HCT116 (cell line): ENCODE measurements at regions not wholly inside any gene's neighbourhood (a gene's known extent, or its start where the extent isn't known, plus 50 kb on each side); places are given as distances from the start of the nearest gene placed in this dataset.
"Not testable (repeated sequence)": the region's sequence is repeated elsewhere in the genome, so short reads cannot be mapped to it uniquely, and the experiment has no call there.

Experiments
- ATAC-seq: fragments of 200-7000 bp; cut with Tn5 transposase; 2 replicates; pipeline ENCODE4 v1.9.1; 2020; ENCODE audit warnings: mild to moderate bottlenecking, moderate library complexity
- BruUV-seq: library from RNA; stranded (reverse); fragments of 400-500 nt; replicated peaks from 2 replicates; lab custom pipeline; 2021; lab: Mats Ljungman, UMichigan
- CTCF ChIA-PET: fragments of 300-600 bp; sonication (Branson Sonifier 250); formaldehyde crosslinking; loops from one replicate; lab custom pipeline; 2021; ENCODE audit warnings: antibody characterized with exemption; lab: Charles Lee
- POLR2A ChIA-PET: fragments of 300-600, 350-600 bp; sonication (Branson Sonifier 250); formaldehyde crosslinking; loops from one replicate; lab custom pipeline; 2021; ENCODE audit warnings: antibody characterized with exemption; lab: Charles Lee
- RAD21 ChIA-PET, 2 experiments: fragments of 300-600 bp; sonication (Branson Sonifier 250); formaldehyde crosslinking; loops; one replicate each; lab custom pipeline; 2023; ENCODE audit warnings: low total read pairs in 2 of 2; ENCODE audit not compliant: uncharacterized antibody in 2 of 2, unreplicated experiment in 2 of 2, low non-redundant PET in 1 of 2; lab: Charles Lee
- DNase-seq: peaks from one replicate; pipeline ENCODE4 v3.0.0-alpha.2; 2010; ENCODE audit warnings: low read depth, low spot score
- H2AFZ ChIP-seq: fragments of 200-600 bp; shearing (Covaris generic), sonication (generic); 2 replicates; pipeline ENCODE4 v1.6.1; 2017; ENCODE audit warnings: low read depth, mixed run types, mixed read lengths, antibody characterized with exemption, low read length; ENCODE audit not compliant: poor library complexity, severe bottlenecking
- H3K27ac ChIP-seq: 2 replicates; pipeline ENCODE4 v1.5.1; 2012; ENCODE audit warnings: low read depth, low read length
- H3K27me3 ChIP-seq: fragments of 200-600 bp; sonication (generic); 2 replicates; pipeline ENCODE4 v1.6.1; 2016; ENCODE audit warnings: mixed run types, low read length, mixed read lengths; ENCODE audit not compliant: insufficient read depth
- H3K36me3 ChIP-seq, 2 experiments: fragments of 200-500 bp in 1 of 2; fragments of 200-600 bp in 1 of 2; sonication (Bioruptor generic) in 1 of 2; sonication (generic) in 1 of 2; 2 replicates each; pipeline versions ENCODE4 v1.5.1 to v1.6.1; 2014 to 2016; ENCODE audit warnings: low read length in 2 of 2, inconsistent platforms in 1 of 2, mixed read lengths in 1 of 2, mixed run types in 1 of 2; ENCODE audit not compliant: insufficient read depth in 2 of 2, control insufficient read depth in 1 of 2
- H3K4me1 ChIP-seq, 2 experiments: fragments of 200-600 bp in 1 of 2; sonication (generic) in 1 of 2; 2 replicates each; pipeline versions ENCODE4 v1.5.1 to v1.6.1; 2012 to 2017; ENCODE audit warnings: low read length in 2 of 2, inconsistent platforms in 1 of 2, mild to moderate bottlenecking in 1 of 2, mixed read lengths in 1 of 2, mixed run types in 1 of 2, moderate library complexity in 1 of 2; ENCODE audit not compliant: insufficient read depth in 2 of 2, control insufficient read depth in 1 of 2
- H3K4me2 ChIP-seq: fragments of 200-600 bp; sonication (generic); 2 replicates; pipeline ENCODE4 v1.6.1; 2017; ENCODE audit warnings: mixed run types, low read length, mixed read lengths
- H3K4me3 ChIP-seq, 2 experiments: fragments of 200-600 bp in 1 of 2; sonication (generic) in 1 of 2; replicated peaks in 1 of 2; 2 replicates each; pipeline ENCODE4 v1.5.1; 2011 to 2016; ENCODE audit warnings: low read length in 2 of 2, control low read depth in 1 of 2, low read depth in 1 of 2, mild to moderate bottlenecking in 1 of 2, mixed read lengths in 1 of 2, mixed run types in 1 of 2
- H3K79me2 ChIP-seq: fragments of 200-600 bp; sonication (generic); 2 replicates; pipeline ENCODE4 v1.6.1; 2017; ENCODE audit warnings: mild to moderate bottlenecking, mixed run types, low read length, moderate library complexity, mixed read lengths; ENCODE audit not compliant: insufficient read depth
- H3K9ac ChIP-seq: fragments of 200-600 bp; sonication (generic); 2 replicates; pipeline ENCODE4 v1.6.1; 2016; ENCODE audit warnings: low read length, mixed read lengths
- H3K9me2 ChIP-seq: fragments of 200-600 bp; sonication (generic), shearing (Covaris generic); 2 replicates; pipeline ENCODE4 v1.6.1; 2017; ENCODE audit warnings: mixed run types, mild to moderate bottlenecking, moderate library complexity; ENCODE audit not compliant: insufficient read depth
- H3K9me3 ChIP-seq, 2 experiments: fragments of 200-500 bp in 1 of 2; fragments of 200-600 bp in 1 of 2; sonication (Bioruptor generic) in 1 of 2; sonication (generic) in 1 of 2; 2 replicates each; pipeline ENCODE4 v1.6.1; 2014 to 2017; ENCODE audit warnings: low read length in 2 of 2, mixed read lengths in 2 of 2, inconsistent platforms in 1 of 2, low read depth in 1 of 2, mild to moderate bottlenecking in 1 of 2, mixed run types in 1 of 2, moderate library complexity in 1 of 2; ENCODE audit not compliant: control insufficient read depth in 1 of 2, insufficient read depth in 1 of 2
- H4K20me1 ChIP-seq: fragments of 200-600 bp; sonication (generic), shearing (Covaris generic); 2 replicates; pipeline ENCODE4 v1.6.1; 2017; ENCODE audit warnings: mixed run types, mild to moderate bottlenecking, moderate library complexity; ENCODE audit not compliant: insufficient read depth
- EGR1 ChIP-seq: IDR thresholded peaks from 2 replicates; pipeline ENCODE4 v1.6.1; 2012; ENCODE audit warnings: low read depth
- EZH2 ChIP-seq: fragments of 200-600 bp; sonication (generic); IDR thresholded peaks from 2 replicates; pipeline ENCODE4 v1.6.1; 2017; ENCODE audit warnings: antibody characterized with exemption, mixed run types
- EZH2phosphoT487 ChIP-seq: fragments of 200-600 bp; IDR thresholded peaks from 2 replicates; pipeline ENCODE4 v1.6.1; 2018; ENCODE audit warnings: antibody characterized with exemption, borderline replicate concordance
- POLR2AphosphoS5 ChIP-seq: IDR thresholded peaks from 2 replicates; pipeline ENCODE4 v1.6.1; 2011; ENCODE audit warnings: mild to moderate bottlenecking, low read depth, low read length, moderate library complexity
- SP1 ChIP-seq: IDR thresholded peaks from 2 replicates; pipeline ENCODE4 v1.6.1; 2012; ENCODE audit warnings: low read depth
- ZNF274 ChIP-seq: fragments of 200-500 bp; sonication (Bioruptor generic); IDR thresholded peaks from 2 replicates; pipeline ENCODE4 v1.6.1; 2014; ENCODE audit warnings: mild to moderate bottlenecking, low read depth, low read length, inconsistent platforms
- intact Hi-C: fragments of 100-400 bp; cut with micrococcal nuclease; formaldehyde crosslinking; loops from 2 replicates; pipeline ENCODE4 v1.10.0; 2022

- H3K27ac ChIP-seq: no peak overlapping the region
- CTCF ChIA-PET: no interaction called here
- H3K27me3 ChIP-seq: no peaks in the 10 kb centered on the region
- no peaks in the 10 kb centered on the region for H3K79me2 ChIP-seq
- RAD21 ChIA-PET: no interaction called here
- H3K9ac ChIP-seq: no peak overlapping the region
- H3K4me1 ChIP-seq: peaks cover 0 to 8% of the 10 kb centered on the region in 2 experiments; a peak in 1 of 4 replicates
- TF ChIP-seq EGR1 (no peak), EZH2 (no peak), SP1 (no peak), ZNF274 (no peak), EZH2phosphoT487 (no peak), POLR2AphosphoS5 (no peak)
- POLR2A ChIA-PET: no interaction called here
- no peaks in the 10 kb centered on the region for H3K36me3 ChIP-seq
- intact Hi-C loops: no loop called here
- H3K9me3 ChIP-seq: peaks cover 58 to 77% of the 10 kb centered on the region in 2 experiments
- no peak overlapping the region for H3K4me3 ChIP-seq
- no peak overlapping the region for H2AFZ ChIP-seq
- no peaks in the 10 kb centered on the region for H4K20me1 ChIP-seq
- no TSS peak for BruUV-seq
- no peak for ATAC-seq
- no peak overlapping the region for H3K4me2 ChIP-seq
- H3K9me2 ChIP-seq: no peaks in the 10 kb centered on the region
- no peak for DNase-seq
Observed at GRCh38 chr21:10430005-10430404, 91.4 kb upstream of the TPTE start.

- ATAC-seq, DNase-seq, POLR2A ChIA-PET, H2AFZ ChIP-seq, intact Hi-C loops, H4K20me1 ChIP-seq, H3K27me3 ChIP-seq, H3K79me2 ChIP-seq, H3K4me1 ChIP-seq, CTCF ChIA-PET, H3K4me2 ChIP-seq, RAD21 ChIA-PET, BruUV-seq, H3K4me3 ChIP-seq, H3K36me3 ChIP-seq, H3K9ac ChIP-seq, H3K27ac ChIP-seq, H3K9me2 ChIP-seq: not testable (repeated sequence)
- peaks cover 47 to 67% of the 10 kb centered on the region in 2 experiments for H3K9me3 ChIP-seq
Observed at GRCh38 chr21:10431995-10432394, 89.4 kb upstream of the TPTE start.

GRCh38 chr21:10432456-10432855, 88.9 kb upstream of the TPTE start:
- H3K4me2 ChIP-seq, H3K4me1 ChIP-seq, RAD21 ChIA-PET, H3K79me2 ChIP-seq, H2AFZ ChIP-seq, BruUV-seq, intact Hi-C loops, CTCF ChIA-PET, H3K9ac ChIP-seq, H3K9me2 ChIP-seq, H3K27ac ChIP-seq, H4K20me1 ChIP-seq, H3K4me3 ChIP-seq, H3K27me3 ChIP-seq, POLR2A ChIA-PET, ATAC-seq, H3K36me3 ChIP-seq, DNase-seq: not testable (repeated sequence)
- H3K9me3 ChIP-seq: peaks cover 43 to 67% of the 10 kb centered on the region in 2 experiments

GRCh38 chr21:10437977-10438376, 83.4 kb upstream of the TPTE start:
- H3K79me2 ChIP-seq, BruUV-seq, ATAC-seq, H3K9me2 ChIP-seq, RAD21 ChIA-PET, H3K27me3 ChIP-seq, H3K4me2 ChIP-seq, H3K36me3 ChIP-seq, H4K20me1 ChIP-seq, intact Hi-C loops, H3K27ac ChIP-seq, H3K4me1 ChIP-seq, H3K9ac ChIP-seq, H3K4me3 ChIP-seq, H2AFZ ChIP-seq, DNase-seq, CTCF ChIA-PET, POLR2A ChIA-PET: not testable (repeated sequence)
- H3K9me3 ChIP-seq: peaks cover 11 to 38% of the 10 kb centered on the region in 2 experiments; a peak in 3 of 4 replicates
